Dermis microvascular lymphatic vessel endothelial cell (primary cell): ENCODE measurements at regions not wholly inside any gene's neighbourhood (a gene's known extent, or its start where the extent isn't known, plus 50 kb on each side); places are given as distances from the start of the nearest gene placed in this dataset.
"Not testable (repeated sequence)": the region's sequence is repeated elsewhere in the genome, so short reads cannot be mapped to it uniquely, and the experiment has no call there.

Experiments
- DNase-seq, 2 donors: peaks; one replicate each; pipeline versions ENCODE4 v3.0.0 to v3.0.0-alpha.2; 2010; ENCODE audit warnings: low read depth in 2 of 2

- no peak for DNase-seq
Measured at GRCh38 chr1:38758820-38759219, 100.8 kb downstream of the RRAGC start.

- no peak for DNase-seq
Measured at GRCh38 chr1:38746941-38747600, 112.5 kb downstream of the RRAGC start.

- no peak for DNase-seq
Measured at GRCh38 chr1:38746402-38746935, 113.1 kb downstream of the RRAGC start.

GRCh38 chr1:38745476-38746401, 113.8 kb downstream of the RRAGC start:
- DNase-seq = no peak

GRCh38 chr1:38744452-38745350, 114.9 kb downstream of the RRAGC start:
- no peak for DNase-seq

GRCh38 chr1:38743184-38743583, 116.4 kb downstream of the RRAGC start:
- no peak for DNase-seq

- DNase-seq = no peak
Measured at GRCh38 chr1:38741341-38741740, 118.2 kb downstream of the RRAGC start.

GRCh38 chr1:38740487-38740886, 119.1 kb downstream of the RRAGC start:
- DNase-seq = no peak

- DNase-seq = no peak
Measured at GRCh38 chr1:38738207-38738606, 121.4 kb downstream of the RRAGC start.

- DNase-seq = no peak
Measured at GRCh38 chr1:38736399-38736798, 123.2 kb downstream of the RRAGC start.

GRCh38 chr1:38735651-38736161, 123.9 kb downstream of the RRAGC start:
- no peak for DNase-seq

- no peak for DNase-seq
Measured at GRCh38 chr1:38733761-38734160, 125.8 kb downstream of the RRAGC start.

GRCh38 chr1:38730511-38731397, 128.8 kb downstream of the RRAGC start:
- DNase-seq = no peak

- DNase-seq = no peak
Measured at GRCh38 chr1:38728585-38728908, 131.0 kb downstream of the RRAGC start.

GRCh38 chr1:38727684-38728584, 131.6 kb downstream of the RRAGC start:
- DNase-seq = peak; percentile 4 to 87

GRCh38 chr1:38725321-38725961, 134.1 kb downstream of the RRAGC start:
- DNase-seq = not testable (repeated sequence)

- DNase-seq = no peak
Measured at GRCh38 chr1:38724160-38725131, 135.1 kb downstream of the RRAGC start.

- DNase-seq = no peak
Measured at GRCh38 chr1:38721816-38722215, 137.8 kb downstream of the RRAGC start.
